ENCODE measurements at regions not wholly inside any gene's neighbourhood (a gene's known extent, or its start where the extent isn't known, plus 50 kb on each side); places are given as distances from the start of the nearest gene placed in this dataset.

- Histone ChIP-seq H3K4me3 (ENCODE audit: extremely low read depth in 1 of 4, insufficient read depth in 2 of 4, low read depth in 3 of 4, low read length in 4 of 4) (no peak overlapping the region), H3K9ac (replicated peaks in 1 of 4; ENCODE audit: extremely low read depth in 1 of 4, low read depth in 3 of 4, low read length in 3 of 4) (no peak overlapping the region), H2AK5ac (ENCODE audit: low read depth, low read length) (no peak overlapping the region), H4K8ac (ENCODE audit: extremely low read depth, insufficient read depth, low read length) (no peak overlapping the region), H2BK20ac (ENCODE audit: low read length) (no peak overlapping the region), H3K14ac (ENCODE audit: insufficient read length) (no peak overlapping the region), H3K9me3 (ENCODE audit: insufficient read depth in 2 of 2, low read depth in 1 of 2, low read length in 1 of 2) (no peaks in the 10 kb centered on the region), H2AFZ (ENCODE audit: low read length) (no peak overlapping the region), H3K79me1 (ENCODE audit: low read depth, low read length) (no peaks in the 10 kb centered on the region), H3K27me3 (replicated peaks in 1 of 4; ENCODE audit: control insufficient read depth in 3 of 4, extremely low read depth in 1 of 4, insufficient read depth in 3 of 4, low read length in 3 of 4) (no peaks in the 10 kb centered on the region), H4K5ac (ENCODE audit: insufficient read length, low read depth, low read length) (no peak overlapping the region), H2BK12ac (ENCODE audit: low read depth, low read length) (no peak overlapping the region), H3K79me2 (ENCODE audit: control insufficient read depth in 1 of 2, insufficient read depth in 2 of 2, low read length in 2 of 2) (no peaks in the 10 kb centered on the region), H3K27ac (ENCODE audit: low read depth, low read length) (no peak overlapping the region), H4K91ac (replicated peaks; ENCODE audit: insufficient read length, low read length) (no peak overlapping the region), H2BK120ac (replicated peaks; ENCODE audit: low read depth, low read length) (no peak overlapping the region), H3K4ac (replicated peaks; ENCODE audit: insufficient read length, low read depth, low read length) (no peak overlapping the region), H3K23ac (ENCODE audit: insufficient read length) (no peak overlapping the region), H4K20me1 (replicated peaks in 1 of 2; ENCODE audit: control insufficient read depth in 1 of 2, insufficient read depth in 2 of 2, low read length in 2 of 2) (no peaks in the 10 kb centered on the region), H2BK5ac (ENCODE audit: low read depth, low read length) (no peak overlapping the region), H3K36me3 (ENCODE audit: control insufficient read depth in 2 of 4, insufficient read depth in 4 of 4, low read length in 3 of 4) (no peaks in the 10 kb centered on the region), H3K56ac (replicated peaks; ENCODE audit: insufficient read length, low read depth, low read length) (no peak overlapping the region), H2BK15ac (ENCODE audit: low read length) (no peak overlapping the region), H3K23me2 (ENCODE audit: low read depth, low read length) (no peaks in the 10 kb centered on the region), H3K4me1 (replicated peaks in 1 of 4; ENCODE audit: control insufficient read depth in 3 of 4, insufficient read depth in 4 of 4, low read length in 3 of 4) (no peaks in the 10 kb centered on the region), H3K4me2 (ENCODE audit: insufficient read depth in 1 of 2, low read depth in 2 of 2, low read length in 2 of 2) (no peak overlapping the region), H3K18ac (ENCODE audit: extremely low read depth, low read length) (no peak overlapping the region)
- CTCF ChIA-PET (ENCODE audit: partially characterized antibody): interaction anchor here (1.5 kb wide), 1 partner anchor 23 kb away, joined by 4 read pairs; no protein-coding TSS in a partner anchor
- POLR2A ChIA-PET (ENCODE audit: partially characterized antibody): no interaction called here
- no peak for DNase-seq (ENCODE audit: low read depth in 1 of 2, low spot score in 2 of 2)
- no peak for TF ChIP-seq RNF2 (IDR thresholded peaks at IDR 0.05; ENCODE audit: borderline replicate concordance, low read depth, low read length, missing control alignments, poor library complexity, severe bottlenecking)
- TF ChIP-seq KDM1A (IDR thresholded peaks at IDR 0.05; ENCODE audit: borderline replicate concordance, low read length): no peak
- TF ChIP-seq ATF2 (IDR thresholded peaks at IDR 0.05; ENCODE audit: low read length): no peak
- no peak for TF ChIP-seq POLR2AphosphoS5 (IDR thresholded peaks at IDR 0.05; ENCODE audit: low read depth, low read length)
- no peak for TF ChIP-seq SIRT6 (IDR thresholded peaks at IDR 0.05; ENCODE audit: low read length)
- no peak for TF ChIP-seq KDM5A (IDR thresholded peaks at IDR 0.05; ENCODE audit: low read length)
- TF ChIP-seq SRF (IDR thresholded peaks at IDR 0.05; ENCODE audit: low read depth, low read length): no peak
- TF ChIP-seq TCF12 (IDR thresholded peaks at IDR 0.05; ENCODE audit: low read depth, low read length): no peak
- no peak for FAIRE-seq
- 93% methylated on average over 4 of the region's 4 CpGs; no CpG with 5 or more reads in 1 of the 2 experiments for WGBS, 2 experiments (ENCODE audit: extremely low coverage in 1 of 2, insufficient coverage in 1 of 2, insufficient read length in 1 of 2, insufficient replicate concordance in 2 of 2, low coverage in 1 of 2, low lambda C conversion rate in 2 of 2, missing lambda C conversion rate in 1 of 2)
Observed at GRCh38 chr5:155872629-155873220, 454.2 kb upstream of the SGCD start.

All from H1 (cell line).